ENCODE measurements at regions not wholly inside any gene's neighbourhood (a gene's known extent, or its start where the extent isn't known, plus 50 kb on each side); places are given as distances from the start of the nearest gene placed in this dataset.

- no peaks in the 10 kb centered on the region for H3K27me3 ChIP-seq
- TF ChIP-seq CTCF (IDR thresholded peaks at IDR 0.05): no peak
- H3K36me3 ChIP-seq: no peaks in the 10 kb centered on the region
- no peaks in the 10 kb centered on the region for H3K4me1 ChIP-seq
- intact Hi-C loops (cut with DNase I): no loop called here
- no peak overlapping the region for H3K27ac ChIP-seq
- no peak overlapping the region for H3K4me3 ChIP-seq
- no peaks in the 10 kb centered on the region for H3K9me3 ChIP-seq
- no peak for DNase-seq
- no peak for ATAC-seq
Measured at GRCh38 chr2:164052006-164052405, 316.2 kb upstream of the FIGN start.

- Histone ChIP-seq H3K4me1 (no peaks in the 10 kb centered on the region), H3K27me3 (no peaks in the 10 kb centered on the region), H3K36me3 (no peaks in the 10 kb centered on the region), H3K4me3 (no peak overlapping the region), H3K9me3 (no peaks in the 10 kb centered on the region), H3K27ac (no peak overlapping the region)
- ATAC-seq: no peak
- DNase-seq: no peak
- intact Hi-C loops (cut with DNase I): no loop called here
- TF ChIP-seq CTCF (IDR thresholded peaks at IDR 0.05): no peak
Measured at GRCh38 chr2:164048729-164049128, 312.9 kb upstream of the FIGN start.

- TF ChIP-seq CTCF (IDR thresholded peaks at IDR 0.05): no peak
- Histone ChIP-seq H3K27me3 (no peaks in the 10 kb centered on the region), H3K9me3 (peaks cover 0 to 8% of the 10 kb centered on the region in 2 donors), H3K4me3 (no peak overlapping the region), H3K4me1 (no peaks in the 10 kb centered on the region), H3K27ac (no peak overlapping the region), H3K36me3 (no peaks in the 10 kb centered on the region)
- DNase-seq (no peak), ATAC-seq (no peak)
- intact Hi-C loops (cut with DNase I): no loop called here
Measured at GRCh38 chr2:164046040-164046439, 310.2 kb upstream of the FIGN start.

GRCh38 chr2:164044622-164045021 lies 308.8 kb upstream of the FIGN start:
- TF ChIP-seq CTCF (IDR thresholded peaks at IDR 0.05): no peak
- H3K27me3 ChIP-seq: no peaks in the 10 kb centered on the region
- DNase-seq: no peak
- H3K4me3 ChIP-seq: no peak overlapping the region
- H3K9me3 ChIP-seq: peaks cover 0 to 11% of the 10 kb centered on the region in 2 donors
- no peak overlapping the region for H3K27ac ChIP-seq
- ATAC-seq: no peak
- intact Hi-C loops (cut with DNase I): no loop called here
- no peaks in the 10 kb centered on the region for H3K4me1 ChIP-seq
- no peaks in the 10 kb centered on the region for H3K36me3 ChIP-seq

- TF ChIP-seq CTCF (IDR thresholded peaks at IDR 0.05): no peak
- Histone ChIP-seq H3K4me3 (no peak overlapping the region), H3K4me1 (no peaks in the 10 kb centered on the region), H3K9me3 (peaks cover 0 to 11% of the 10 kb centered on the region in 2 donors), H3K27ac (no peak overlapping the region), H3K36me3 (no peaks in the 10 kb centered on the region), H3K27me3 (no peaks in the 10 kb centered on the region)
- intact Hi-C loops (cut with DNase I): no loop called here
- ATAC-seq (no peak), DNase-seq (no peak)
Measured at GRCh38 chr2:164039270-164039669, 303.5 kb upstream of the FIGN start.

All from left lung (tissue), 4 donors.